Heart left ventricle (tissue), 16 donors: ENCODE measurements at regions not wholly inside any gene's neighbourhood (a gene's known extent, or its start where the extent isn't known, plus 50 kb on each side); places are given as distances from the start of the nearest gene placed in this dataset.

Experiments used
- ATAC-seq, 4 donors: fragments of 200-7000 bp; cut with Tn5 transposase; one replicate each; pipeline ENCODE4 v1.9.1; 2020 to 2022; ENCODE audit warnings: moderate library complexity in 4 of 4, mild to moderate bottlenecking in 3 of 4, moderate number of reproducible peaks in 1 of 4
- DNase-seq, 5 donors: peaks; one replicate each; pipeline ENCODE4 v3.0.0-alpha.2; 2020
- H3K27ac ChIP-seq, 12 donors: fragments of 200-600 bp; sonication (generic) in 4 of 12; one replicate each; pipeline versions ENCODE4 v1.5.0 to v1.8.0; 2016 to 2022; ENCODE audit warnings: mild to moderate bottlenecking in 2 of 12
- H3K27me3 ChIP-seq, 9 donors: fragments of 200-600 bp; sonication (generic) in 2 of 9; one replicate each; pipeline versions ENCODE4 v1.5.1 to v1.8.0; 2016 to 2022; ENCODE audit warnings: mild to moderate bottlenecking in 3 of 9
- H3K36me3 ChIP-seq, 9 donors: fragments of 200-600 bp; sonication (generic) in 2 of 9; one replicate each; pipeline versions ENCODE4 v1.5.0 to v1.8.0; 2018 to 2022; ENCODE audit warnings: mild to moderate bottlenecking in 2 of 9
- H3K4me1 ChIP-seq, 12 donors: fragments of 200-600 bp; sonication (generic) in 4 of 12; one replicate each; pipeline versions ENCODE4 v1.5.0 to v1.8.0; 2016 to 2022; ENCODE audit warnings: mild to moderate bottlenecking in 3 of 12
- H3K4me3 ChIP-seq, 12 donors: fragments of 200-600 bp; sonication (generic) in 4 of 12; one replicate each; pipeline versions ENCODE4 v1.5.0 to v1.8.0; 2017 to 2022; ENCODE audit warnings: mild to moderate bottlenecking in 9 of 12, moderate library complexity in 4 of 12
- H3K9me3 ChIP-seq, 12 donors: fragments of 200-600 bp; sonication (generic) in 4 of 12; one replicate each; pipeline versions ENCODE4 v1.5.0 to v1.8.0; 2016 to 2022; ENCODE audit warnings: mild to moderate bottlenecking in 1 of 12
- CTCF ChIP-seq, 12 donors: fragments of 200-600 bp; sonication (generic) in 4 of 12; IDR thresholded peaks; one replicate each; pipeline versions ENCODE4 v1.5.0 to v1.8.0; 2018 to 2022; ENCODE audit warnings: antibody characterized with exemption in 12 of 12, mild to moderate bottlenecking in 5 of 12
- POLR2A ChIP-seq, 2 donors: fragments of 450-650 bp; IDR thresholded peaks; one replicate each; pipeline ENCODE4 v1.6.1; 2017; ENCODE audit warnings: antibody characterized with exemption in 2 of 2, mild to moderate bottlenecking in 2 of 2, moderate library complexity in 2 of 2
- WGBS, 4 donors: extraction: QIAGEN DNeasy Blood & Tissue Kit in 2 of 4; methylation state at CpG; one replicate each; pipeline versions ENCODE4 v1.1.5 to v1.1.7; 2013 to 2018; 5-methylcytosine and 5-hydroxymethylcytosine counted together
- intact Hi-C, 10 donors: fragments of 100-400 bp; cut with DNase I; formaldehyde crosslinking; loops; one replicate each; pipeline versions ENCODE4 v1.11.1 to v1.14.2; 2022
- donor health status: ischemic (EF 13 %, LVEDD 7.1; RV severe dilation, severe dysfunction).
- donor health status: healthy with polysubstance abuse.
- donor health status: DM: no; HTN: yes; CAD: no.
- donor health status: DM: no; HTN: no; CAD: no.
- donor health status: ischemic (EF 25% LVEDD 6.9; RV normal size, moderate dysfunction).
- donor health status: ischemic (EF 25% LVEDD 5.7; RV mildly dilated, moderate dysfunction).
- donor health status: healthy.
- donor health status: DM: yes; HTN: yes; CAD: no.
- donor health status: ischemic (EF 35%, LVEDD 5.7; RV mildly dilated, moderate dysfunction).
- donor health status: nonischemic (EF 11% LVEDD 7.7; RV severe dilation, severe dysfunction).
- donor health status: DM: yes; HTN: yes; CAD: no.
- donor health status: PGD.
- donor health status: ischemic (EF 29% LVEDD 5.4; RV normal size, mild dysfunction).
- donor health status: nonischemic (EF 23%, LVEDD 6.1; RV moderate dilation, normal function).

DNA sequence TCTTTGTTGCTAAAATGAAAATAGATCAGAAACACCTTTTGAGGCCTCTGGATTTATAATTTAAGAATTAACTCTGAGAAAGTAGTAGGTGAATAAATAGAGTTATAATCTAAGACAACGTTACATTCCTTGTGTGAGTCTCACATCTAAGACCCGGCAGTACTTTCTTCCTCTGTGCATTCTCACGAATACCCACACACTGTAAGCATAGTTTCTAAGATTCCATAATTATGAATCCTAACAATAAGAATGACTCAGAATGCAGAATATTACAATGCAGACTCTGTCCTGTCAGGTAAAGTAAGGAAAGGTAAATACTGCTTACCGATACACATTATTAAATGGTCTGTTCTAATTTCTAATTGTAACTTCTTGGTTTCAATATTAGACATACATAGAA is 257.7 kb upstream of the CNTN6 start:
- no peaks in the 10 kb centered on the region for H3K4me1 ChIP-seq
- 87 to 91% (median 88%) methylated on average over 4 of the region's 4 CpGs for WGBS, 4 donors
- no peaks in the 10 kb centered on the region for H3K27me3 ChIP-seq
- H3K36me3 ChIP-seq: no peaks in the 10 kb centered on the region
- DNase-seq: no peak
- intact Hi-C loops: no loop called here
- ATAC-seq: no peak
- TF ChIP-seq CTCF (IDR thresholded peaks at IDR 0.05): no peak
- no peak for TF ChIP-seq POLR2A (IDR thresholded peaks at IDR 0.05)
- H3K27ac ChIP-seq: no peak overlapping the region
- no peak overlapping the region for H3K4me3 ChIP-seq
- peaks cover 0 to 14% (median 0%) of the 10 kb centered on the region in 12 donors for H3K9me3 ChIP-seq

- 78 to 88% (median 82%) methylated on average over 1 of the region's 1 CpG for WGBS, 4 donors
These were observed 252.8 kb upstream of the CNTN6 start for GRCh38 chr3:839981-840380.

GRCh38 chr3:851098-851790 is 241.6 kb upstream of the CNTN6 start:
- TF ChIP-seq POLR2A (IDR thresholded peaks at IDR 0.05): no peak
- no peak for TF ChIP-seq CTCF (IDR thresholded peaks at IDR 0.05)
- WGBS, 4 donors: 53 to 69% (median 64%) methylated on average over 4 to 5 of the region's 5 CpGs
- H3K27ac ChIP-seq: no peak overlapping the region
- no peaks in the 10 kb centered on the region for H3K36me3 ChIP-seq
- no peaks in the 10 kb centered on the region for H3K4me1 ChIP-seq
- ATAC-seq (no peak), DNase-seq (no peak)
- intact Hi-C loops: no loop called here
- H3K27me3 ChIP-seq: no peaks in the 10 kb centered on the region
- H3K9me3 ChIP-seq: peaks cover 0 to 6% (median 0%) of the 10 kb centered on the region in 12 donors
- H3K4me3 ChIP-seq: no peak overlapping the region

More at GRCh38 chr3:839981-840380, 252.8 kb upstream of the CNTN6 start:
- Histone ChIP-seq H3K9me3 (no peaks in the 10 kb centered on the region), H3K27ac (no peak overlapping the region), H3K36me3 (no peaks in the 10 kb centered on the region), H3K4me1 (no peaks in the 10 kb centered on the region), H3K4me3 (no peak overlapping the region), H3K27me3 (no peaks in the 10 kb centered on the region)
- no peak for DNase-seq
- ATAC-seq: no peak
- no peak for TF ChIP-seq CTCF (IDR thresholded peaks at IDR 0.05)
- intact Hi-C loops: no loop called here

DNA sequence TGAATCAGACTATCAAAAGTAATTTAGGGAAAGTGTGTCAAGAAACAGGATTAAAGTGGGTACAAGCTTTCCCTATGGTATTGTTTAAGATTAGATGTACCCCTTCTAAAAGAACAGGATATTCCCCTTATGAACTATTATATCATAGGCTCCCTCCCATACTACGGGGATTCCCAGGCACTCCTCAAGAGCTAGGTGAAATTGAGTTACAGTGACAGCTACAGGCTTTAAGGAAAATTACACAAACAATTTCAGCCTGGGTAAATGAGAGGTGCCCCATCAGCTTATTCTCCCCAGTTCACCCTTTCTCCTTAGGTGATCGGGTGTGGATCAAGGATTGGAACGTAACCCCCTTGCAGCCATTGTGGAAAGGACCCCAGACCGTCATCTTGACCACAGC is 240.8 kb upstream of the CNTN6 start:
- H3K27me3 ChIP-seq: no peaks in the 10 kb centered on the region
- H3K27ac ChIP-seq: no peak overlapping the region
- ATAC-seq (no peak), DNase-seq (no peak)
- 61 to 79% (median 75%) methylated on average over 4 of the region's 4 CpGs for WGBS, 4 donors
- H3K4me1 ChIP-seq: no peaks in the 10 kb centered on the region
- TF ChIP-seq CTCF (IDR thresholded peaks at IDR 0.05) (no peak), POLR2A (IDR thresholded peaks at IDR 0.05) (no peak)
- H3K9me3 ChIP-seq: peaks cover 0 to 6% (median 0%) of the 10 kb centered on the region in 12 donors
- H3K4me3 ChIP-seq: no peak overlapping the region
- intact Hi-C loops: no loop called here
- no peaks in the 10 kb centered on the region for H3K36me3 ChIP-seq
